GM23248 (cell line): ENCODE measurements at regions not wholly inside any gene's neighbourhood (a gene's known extent, or its start where the extent isn't known, plus 50 kb on each side); places are given as distances from the start of the nearest gene placed in this dataset.

Experiments
- EZH2 ChIP-seq: fragments of 200-600 bp; sonication (generic); IDR thresholded peaks from 2 replicates; pipeline ENCODE4 v1.6.1; 2018; ENCODE audit warnings: antibody characterized with exemption, mild to moderate bottlenecking; ENCODE audit not compliant: insufficient read depth, poor library complexity, severe bottlenecking
- EZH2phosphoT487 ChIP-seq: fragments of 200-600 bp; sonication (generic); IDR thresholded peaks from 2 replicates; pipeline ENCODE4 v1.6.1; 2018; ENCODE audit warnings: antibody characterized with exemption, moderate library complexity, mild to moderate bottlenecking, low read depth; ENCODE audit not compliant: insufficient read depth

DNA sequence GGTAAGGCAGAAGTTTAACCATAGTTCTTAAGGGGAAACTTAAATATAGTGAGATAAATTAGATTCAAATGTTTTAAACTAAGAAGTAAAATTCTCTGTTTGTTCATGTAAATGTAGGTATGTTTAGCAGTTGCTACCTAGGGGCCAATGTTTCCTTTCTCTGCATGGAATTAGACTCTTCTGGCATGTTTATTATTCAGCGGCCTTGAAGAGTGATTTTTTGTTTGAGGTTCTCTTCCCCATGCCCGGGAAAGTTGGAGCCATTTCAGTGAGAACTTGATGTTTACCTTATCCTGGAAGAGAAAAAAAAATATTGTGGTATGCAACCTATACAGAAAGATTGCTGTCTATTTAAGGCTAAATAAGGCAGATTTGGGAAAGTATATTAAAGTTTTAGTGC is 492.9 kb downstream of the KLF5 start:
- TF ChIP-seq EZH2 (no peak), EZH2phosphoT487 (no peak)
